Ectodermal cell (in vitro differentiated cells): ENCODE measurements at regions not wholly inside any gene's neighbourhood (a gene's known extent, or its start where the extent isn't known, plus 50 kb on each side); places are given as distances from the start of the nearest gene placed in this dataset.
"Not testable (repeated sequence)": the region's sequence is repeated elsewhere in the genome, so short reads cannot be mapped to it uniquely, and the experiment has no call there.

Experiments
- H3K27ac ChIP-seq: 2 replicates; pipeline ENCODE4 v1.7.0; 2013; ENCODE audit warnings: mild to moderate bottlenecking, low read depth, low read length; ENCODE audit not compliant: insufficient read depth, poor library complexity, severe bottlenecking
- H3K27me3 ChIP-seq: 2 replicates; pipeline ENCODE4 v1.7.0; 2013; ENCODE audit warnings: mild to moderate bottlenecking, low read length; ENCODE audit not compliant: insufficient read depth, control insufficient read depth, poor library complexity, severe bottlenecking
- H3K36me3 ChIP-seq: one replicate; pipeline ENCODE4 v1.7.0; 2013; ENCODE audit warnings: low read length; ENCODE audit not compliant: control insufficient read depth, insufficient read depth
- H3K4me1 ChIP-seq: one replicate; pipeline ENCODE4 v1.7.0; 2013; ENCODE audit warnings: low read length; ENCODE audit not compliant: control insufficient read depth, insufficient read depth
- H3K4me3 ChIP-seq: 2 replicates; pipeline ENCODE4 v1.7.0; 2013; ENCODE audit warnings: low read depth, low read length, control low read depth; ENCODE audit not compliant: insufficient read depth
- H3K9me3 ChIP-seq: 2 replicates; pipeline ENCODE4 v1.7.0; 2013; ENCODE audit warnings: mild to moderate bottlenecking, low read length, moderate library complexity; ENCODE audit not compliant: control insufficient read depth
- WGBS, 2 experiments: methylation state at CpG; one replicate each; pipeline ENCODE4 v1.1.7; 2013; ENCODE audit warnings: missing lambda C conversion rate in 2 of 2; 5-methylcytosine and 5-hydroxymethylcytosine counted together

DNA sequence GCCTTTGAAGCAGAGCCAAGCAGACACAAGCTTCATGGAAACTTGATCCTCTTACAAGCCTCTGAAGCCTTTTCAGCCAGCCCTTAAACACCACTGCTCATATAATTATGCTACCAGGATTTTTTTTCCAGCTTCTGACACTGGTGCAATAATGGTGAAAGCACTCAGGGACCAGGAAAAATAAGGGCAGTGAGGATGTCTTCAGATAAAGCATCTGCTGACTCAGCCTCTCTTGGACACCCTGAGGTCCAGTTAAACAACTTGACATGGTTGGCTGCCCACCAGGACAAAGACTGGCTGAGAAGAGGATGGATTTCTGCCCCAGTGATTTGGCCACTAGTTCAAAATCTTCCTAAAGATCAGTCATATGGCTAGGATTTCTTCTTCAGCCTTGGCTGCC lies 124.2 kb upstream of the N4BP1 start:
- Histone ChIP-seq H3K4me3 (no peak overlapping the region), H3K36me3 (no peaks in the 10 kb centered on the region), H3K27me3 (no peaks in the 10 kb centered on the region), H3K27ac (peak overlapping the region; percentile 8), H3K4me1 (peaks cover 9% of the 10 kb centered on the region), H3K9me3 (no peaks in the 10 kb centered on the region)

- Histone ChIP-seq H3K9me3 (no peaks in the 10 kb centered on the region), H3K27me3 (no peaks in the 10 kb centered on the region), H3K4me3 (no peak overlapping the region), H3K27ac (no peak overlapping the region), H3K36me3 (no peaks in the 10 kb centered on the region), H3K4me1 (no peaks in the 10 kb centered on the region)
- 89 to 100% methylated on average over 1 of the region's 1 CpG for WGBS, 2 experiments
Observed at GRCh38 chr16:48704710-48705109, 94.7 kb upstream of the N4BP1 start.

- no peaks in the 10 kb centered on the region for H3K27me3 ChIP-seq
- no peak overlapping the region for H3K27ac ChIP-seq
- H3K9me3 ChIP-seq, result no peaks in the 10 kb centered on the region
- WGBS, 2 experiments, result 2 to 4% methylated on average over 9 of the region's 9 CpGs
- H3K36me3 ChIP-seq, result no peaks in the 10 kb centered on the region
- H3K4me1 ChIP-seq, result no peaks in the 10 kb centered on the region
- no peak overlapping the region for H3K4me3 ChIP-seq
Observed at GRCh38 chr16:48687421-48688038, 77.5 kb upstream of the N4BP1 start.

GRCh38 chr16:48684148-48684547 lies 74.2 kb upstream of the N4BP1 start:
- no peak overlapping the region for H3K27ac ChIP-seq
- WGBS, 2 experiments, result 92 to 95% methylated on average over 1 to 2 of the region's 2 CpGs
- no peaks in the 10 kb centered on the region for H3K27me3 ChIP-seq
- no peak overlapping the region for H3K4me3 ChIP-seq
- no peaks in the 10 kb centered on the region for H3K36me3 ChIP-seq
- H3K4me1 ChIP-seq, result no peaks in the 10 kb centered on the region
- no peaks in the 10 kb centered on the region for H3K9me3 ChIP-seq

DNA sequence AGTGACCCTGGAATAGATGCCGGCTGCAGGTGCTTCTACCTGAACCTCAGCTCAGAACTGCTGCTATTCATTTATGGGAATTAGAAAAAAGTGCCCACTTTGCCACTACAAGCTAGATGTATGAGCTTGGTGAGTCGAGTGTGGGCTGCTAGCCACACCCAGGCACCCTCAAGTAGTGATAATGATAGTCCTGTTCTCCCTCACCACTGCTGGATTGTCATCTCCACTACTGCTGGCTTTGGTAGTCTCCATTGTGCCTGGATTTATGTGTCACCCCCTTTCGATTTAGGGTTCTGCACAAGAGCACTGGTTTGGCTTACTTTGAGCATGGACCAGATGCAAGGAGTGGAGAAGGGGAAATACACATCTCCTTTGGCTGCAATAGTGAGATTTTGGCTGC lies 73.0 kb upstream of the N4BP1 start:
- no peaks in the 10 kb centered on the region for H3K27me3 ChIP-seq
- no peaks in the 10 kb centered on the region for H3K9me3 ChIP-seq
- WGBS, 2 experiments, result 52 to 59% methylated on average over 3 of the region's 3 CpGs
- no peak overlapping the region for H3K4me3 ChIP-seq
- H3K36me3 ChIP-seq, result no peaks in the 10 kb centered on the region
- no peaks in the 10 kb centered on the region for H3K4me1 ChIP-seq
- no peak overlapping the region for H3K27ac ChIP-seq

DNA sequence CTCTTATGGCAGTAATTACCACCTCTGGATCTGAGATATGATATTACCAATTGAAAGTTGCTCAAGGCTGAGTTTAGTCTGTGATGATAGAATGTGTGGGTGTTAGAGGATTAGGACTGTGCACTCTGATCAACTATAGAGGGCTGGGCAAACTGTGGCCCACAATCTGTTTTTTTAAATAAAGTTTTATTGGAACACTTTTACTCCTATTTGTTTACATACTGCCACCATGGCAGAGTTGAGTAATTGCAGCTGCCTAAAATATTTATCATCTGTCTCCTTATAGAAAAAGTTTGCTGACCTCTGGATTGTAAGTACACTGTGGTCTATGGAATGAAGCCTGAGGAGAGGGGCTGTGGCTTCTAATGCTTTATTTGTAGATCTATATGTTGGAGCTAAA lies 71.5 kb upstream of the N4BP1 start:
- H3K4me1 ChIP-seq, result no peaks in the 10 kb centered on the region
- H3K9me3 ChIP-seq, result no peaks in the 10 kb centered on the region
- no peak overlapping the region for H3K27ac ChIP-seq
- H3K4me3 ChIP-seq, result no peak overlapping the region
- no peaks in the 10 kb centered on the region for H3K27me3 ChIP-seq
- no peaks in the 10 kb centered on the region for H3K36me3 ChIP-seq

DNA sequence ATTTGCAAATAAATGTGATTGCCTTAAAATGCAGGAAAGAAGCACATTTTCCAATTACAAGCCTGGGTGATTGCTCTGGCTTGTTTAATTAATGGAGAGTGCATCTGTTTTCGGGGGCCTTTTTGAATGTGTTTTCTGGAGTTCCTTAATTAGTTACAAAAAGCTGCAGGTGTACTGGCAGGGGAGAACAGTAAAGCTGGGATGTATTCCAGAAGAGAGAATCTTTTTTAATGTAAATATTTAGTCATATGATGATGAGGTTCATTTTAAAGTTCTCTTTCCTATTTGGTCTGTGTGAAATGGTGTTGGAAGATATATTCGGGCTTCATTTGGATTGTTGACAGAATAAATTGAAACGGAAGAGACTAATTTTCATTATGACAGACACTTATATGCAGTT lies 70.9 kb upstream of the N4BP1 start:
- Histone ChIP-seq H3K36me3 (no peaks in the 10 kb centered on the region), H3K27me3 (no peaks in the 10 kb centered on the region), H3K4me3 (no peak overlapping the region), H3K27ac (no peak overlapping the region), H3K4me1 (no peaks in the 10 kb centered on the region), H3K9me3 (no peaks in the 10 kb centered on the region)
- WGBS, 2 experiments, result 88 to 99% methylated on average over 3 of the region's 3 CpGs

- no peak overlapping the region for H3K27ac ChIP-seq
- no peak overlapping the region for H3K4me3 ChIP-seq
- no peaks in the 10 kb centered on the region for H3K4me1 ChIP-seq
- 95 to 100% methylated on average over 2 of the region's 3 CpGs for WGBS, 2 experiments
- H3K9me3 ChIP-seq, result no peaks in the 10 kb centered on the region
- H3K27me3 ChIP-seq, result no peaks in the 10 kb centered on the region
- no peaks in the 10 kb centered on the region for H3K36me3 ChIP-seq
Observed at GRCh38 chr16:48676836-48677235, 66.9 kb upstream of the N4BP1 start.

GRCh38 chr16:48668184-48668583 lies 58.2 kb upstream of the N4BP1 start:
- not testable (repeated sequence) for H3K27me3 ChIP-seq, H3K36me3 ChIP-seq, H3K4me3 ChIP-seq, H3K9me3 ChIP-seq, H3K4me1 ChIP-seq, H3K27ac ChIP-seq
- WGBS, 2 experiments, result 73 to 75% methylated on average over 8 of the region's 8 CpGs

DNA sequence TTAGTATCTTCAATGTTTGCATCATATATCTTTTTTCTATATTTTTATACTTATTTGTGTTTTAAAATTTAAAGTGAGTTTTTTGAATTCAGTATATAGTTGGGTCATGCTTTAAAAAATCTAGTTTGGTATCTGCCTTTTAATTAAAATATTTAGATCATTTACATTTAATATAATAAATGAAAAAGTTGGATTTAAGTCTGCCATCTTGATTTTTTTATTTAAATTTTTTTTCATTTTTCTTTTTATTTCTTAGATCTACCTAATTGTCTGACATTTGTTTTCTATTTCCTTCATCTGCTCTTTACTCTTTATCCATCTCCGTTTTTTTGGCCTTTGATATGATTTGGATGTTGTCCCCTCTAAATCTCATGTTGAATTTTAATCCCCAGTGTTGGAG lies 50.0 kb upstream of the N4BP1 start:
- Histone ChIP-seq H3K27me3 (no peaks in the 10 kb centered on the region), H3K4me1 (no peaks in the 10 kb centered on the region), H3K27ac (no peak overlapping the region), H3K36me3 (no peaks in the 10 kb centered on the region), H3K9me3 (no peaks in the 10 kb centered on the region), H3K4me3 (no peak overlapping the region)
- 82% methylated on average over 1 of the region's 1 CpG; no CpG with 5 or more reads in 1 of the 2 experiments for WGBS, 2 experiments
